GM19452 (cell line): ENCODE measurements at regions not wholly inside any gene's neighbourhood (a gene's known extent, or its start where the extent isn't known, plus 50 kb on each side); places are given as distances from the start of the nearest gene placed in this dataset.
"Not testable (repeated sequence)": the region's sequence is repeated elsewhere in the genome, so short reads cannot be mapped to it uniquely, and the experiment has no call there.

Experiments
- ATAC-seq: cut with Tn5 transposase; IDR thresholded peaks from one replicate; pipeline ENCODE4 v1.9.1; 2021; ENCODE audit not compliant: unreplicated experiment

DNA sequence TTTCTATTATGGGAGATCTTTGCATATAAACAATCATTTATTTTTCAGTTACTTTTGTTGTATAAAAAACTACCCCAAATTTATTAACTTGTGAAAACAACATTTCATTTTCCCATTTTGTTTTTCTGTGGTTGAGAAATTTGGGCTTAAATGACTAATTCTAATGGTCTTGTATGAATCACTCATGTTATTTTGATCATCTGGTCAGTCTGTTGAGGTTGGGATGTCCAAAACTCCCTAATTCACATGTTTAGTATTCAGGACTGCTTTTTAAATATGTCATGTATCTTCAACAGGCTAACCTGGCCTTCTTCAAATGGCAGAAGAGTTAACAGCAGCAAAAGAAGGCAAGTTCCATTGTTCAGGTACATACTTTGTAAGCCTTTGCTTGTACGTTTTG lies 788.1 kb downstream of the TRIB2 start:
- ATAC-seq: peak; percentile 53

DNA sequence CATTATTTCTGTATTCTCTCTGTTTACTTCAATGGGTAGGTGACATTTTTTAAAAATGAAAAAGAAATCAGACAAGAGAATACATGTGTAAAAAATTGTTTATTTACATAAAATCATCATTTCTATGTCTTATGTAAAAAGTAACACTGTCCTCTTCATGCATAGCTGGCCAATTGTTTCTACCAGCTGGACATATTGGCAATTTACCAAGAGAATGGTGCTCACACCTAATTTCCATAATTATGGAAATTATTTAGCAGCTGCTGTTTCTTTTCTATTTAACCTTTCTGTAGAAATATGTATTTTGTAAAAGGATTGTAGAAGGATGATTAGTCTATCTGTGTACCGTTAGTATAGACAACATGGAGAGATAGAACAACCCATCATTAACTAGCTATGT lies 791.9 kb downstream of the TRIB2 start:
- ATAC-seq: no peak

DNA sequence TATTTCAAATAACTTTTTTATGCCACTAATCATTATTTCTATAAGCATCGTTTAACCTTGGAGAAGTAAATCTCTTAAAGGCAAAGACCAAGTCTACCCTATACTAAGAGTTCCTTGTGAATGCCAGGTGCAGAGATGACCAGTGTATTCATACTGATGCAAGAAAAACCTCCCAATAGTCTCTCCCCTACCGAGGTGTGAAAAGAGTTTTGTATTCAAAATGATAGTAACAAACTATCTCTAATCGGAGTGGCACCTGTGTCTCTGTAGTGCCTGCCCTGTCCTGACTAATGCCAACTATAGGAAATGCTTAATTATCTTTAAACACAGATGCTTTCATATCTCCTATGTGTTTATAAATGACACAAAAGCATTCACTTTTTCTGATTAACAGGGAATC lies 798.5 kb downstream of the TRIB2 start:
- ATAC-seq: no peak

DNA sequence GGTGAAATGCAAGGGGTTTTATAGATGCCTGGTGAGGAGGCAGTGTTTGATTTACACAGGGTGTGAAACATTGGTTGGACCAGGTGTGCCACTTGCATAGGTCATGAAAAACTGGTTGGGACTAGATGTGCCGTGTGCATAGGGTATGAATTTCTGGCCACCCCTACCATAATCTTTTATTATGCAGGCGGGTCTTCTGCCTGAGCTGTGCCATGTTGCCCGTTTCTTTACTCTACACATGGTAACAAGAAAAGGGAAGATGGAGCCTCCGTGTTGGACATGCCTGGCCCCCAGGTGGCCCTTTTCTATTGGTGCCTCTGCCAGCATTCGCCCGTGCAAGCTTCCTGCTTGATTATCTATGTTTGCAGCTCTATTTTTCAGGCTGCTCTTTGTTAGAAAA lies 805.4 kb downstream of the TRIB2 start:
- no peak for ATAC-seq

DNA sequence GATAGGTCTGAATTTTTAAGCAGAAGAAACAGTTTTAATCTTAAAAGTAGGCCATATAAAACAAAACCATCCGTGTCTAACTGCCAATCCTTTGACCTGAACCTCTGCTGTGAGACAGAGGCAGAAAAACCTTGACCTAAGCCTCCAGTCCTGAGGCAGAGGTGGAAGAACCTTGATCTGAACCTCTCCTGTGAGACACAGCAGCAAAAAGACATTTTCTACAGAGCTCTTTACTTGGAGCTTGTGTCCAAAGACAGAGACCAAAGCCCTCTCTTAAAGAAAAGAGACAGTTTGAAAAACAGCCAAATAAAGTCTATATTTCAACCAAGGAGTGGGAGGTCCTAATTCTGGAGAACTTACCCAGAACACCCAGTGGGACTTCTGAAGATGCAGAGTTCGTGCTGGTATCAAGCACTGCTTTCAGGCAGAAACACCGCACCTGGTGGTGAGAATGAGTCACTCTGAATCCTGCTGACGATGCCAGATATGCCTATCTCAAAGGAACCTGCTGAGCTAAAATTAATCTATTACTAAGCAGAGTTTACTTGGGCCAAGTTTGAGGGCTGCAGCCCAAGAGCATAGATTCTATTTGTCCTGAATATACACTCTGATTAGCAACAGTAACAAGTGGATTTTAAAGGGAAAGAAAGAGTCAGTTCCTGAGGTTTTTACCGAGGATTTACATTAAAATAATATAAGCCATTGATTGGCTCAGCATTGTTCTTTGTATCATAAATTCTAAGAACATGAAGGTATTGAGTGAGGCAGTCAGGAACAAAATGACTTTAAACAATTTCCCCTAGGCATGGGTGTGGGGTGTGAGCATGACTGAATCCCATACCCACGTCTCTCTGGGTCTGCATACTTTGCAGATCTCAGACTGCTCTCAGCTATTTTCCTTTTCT lies 806.4 kb downstream of the TRIB2 start:
- ATAC-seq: peak; percentile 91

DNA sequence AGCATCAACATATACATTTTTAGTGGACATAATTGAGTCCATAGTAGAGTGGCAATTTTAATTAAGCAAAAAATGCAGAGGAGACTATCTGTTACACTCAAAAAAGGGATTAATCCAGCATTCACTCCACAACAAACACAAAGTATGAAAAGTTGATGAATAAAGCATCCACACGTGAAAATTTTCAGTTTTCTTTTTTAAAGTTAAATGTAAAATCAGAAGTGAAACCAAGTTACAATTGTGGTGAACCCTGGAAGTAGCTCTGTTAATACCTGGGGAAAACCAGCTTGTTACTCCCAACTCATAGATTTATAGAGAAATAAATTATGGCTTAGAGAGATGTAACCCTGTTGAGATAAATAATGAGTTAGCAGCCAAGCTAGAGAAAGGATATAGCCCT lies 807.8 kb downstream of the TRIB2 start:
- ATAC-seq: no peak

DNA sequence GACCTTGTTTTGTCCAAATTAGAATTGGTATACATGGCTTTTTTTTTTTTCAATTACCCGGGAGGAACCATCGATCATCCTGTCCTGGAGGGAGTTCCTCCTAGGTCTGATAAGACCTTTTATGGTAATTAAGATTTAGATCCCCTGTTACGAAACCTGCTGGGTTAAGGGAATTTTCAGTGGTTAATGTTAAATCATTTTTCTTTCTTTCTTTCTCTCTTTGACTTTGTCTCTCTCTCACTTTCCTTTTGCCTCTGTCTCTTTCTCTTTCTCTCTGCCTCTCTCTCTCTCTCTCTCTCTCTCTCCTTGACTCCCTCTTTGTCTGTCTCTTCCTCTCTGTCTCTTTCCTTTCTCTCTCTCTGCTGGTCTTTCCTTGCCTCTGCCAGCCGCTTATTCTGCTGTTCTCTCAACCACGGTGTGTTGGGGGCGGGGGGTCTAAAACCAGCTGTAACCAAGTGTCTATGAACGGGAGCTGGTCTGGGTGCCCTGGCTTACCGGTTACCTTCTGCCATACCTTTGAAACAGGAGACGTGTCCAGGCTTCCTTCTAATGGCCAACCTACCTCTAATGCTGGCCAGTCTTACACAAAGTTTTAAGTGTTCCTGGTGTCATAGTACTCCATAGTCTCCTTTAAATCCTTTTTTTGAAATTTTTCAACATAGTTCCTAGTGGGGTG lies 815.1 kb downstream of the TRIB2 start:
- not testable (repeated sequence) for ATAC-seq

DNA sequence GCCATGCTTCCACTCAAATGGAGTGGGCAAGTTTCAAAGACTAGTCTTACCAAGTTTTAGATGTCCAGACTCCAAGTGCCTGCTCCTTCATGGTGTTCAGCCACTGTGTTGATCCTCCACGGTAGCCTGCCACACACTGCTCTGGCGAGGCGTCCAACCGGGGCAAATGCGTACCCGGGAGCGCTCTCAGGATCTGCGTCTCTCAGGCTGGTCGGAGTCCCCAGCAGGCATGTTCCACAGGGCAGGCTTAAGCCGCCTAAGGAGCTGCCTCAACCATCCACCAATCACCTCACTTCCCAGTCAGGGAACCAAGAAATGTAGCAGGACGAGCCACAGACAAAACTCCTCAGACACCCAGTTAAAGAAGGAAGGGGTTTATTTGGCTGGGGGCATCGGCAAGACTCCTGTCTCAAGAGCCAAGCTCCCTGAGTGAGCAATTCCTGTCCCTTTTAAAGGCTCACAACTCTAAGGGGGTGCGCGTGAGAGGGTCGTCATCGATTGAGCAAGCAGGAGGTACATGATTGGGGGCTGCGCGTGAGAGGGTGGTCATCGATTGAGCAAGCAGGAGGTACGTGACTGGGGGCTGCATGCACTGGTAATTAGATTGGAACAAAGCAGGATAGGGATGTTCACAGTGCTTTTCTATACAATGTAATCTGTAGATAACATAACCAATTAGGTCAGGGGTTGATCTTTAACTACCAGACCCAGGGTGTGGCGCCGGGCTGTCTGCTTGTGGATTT lies 816.2 kb downstream of the TRIB2 start:
- not testable (repeated sequence) for ATAC-seq

DNA sequence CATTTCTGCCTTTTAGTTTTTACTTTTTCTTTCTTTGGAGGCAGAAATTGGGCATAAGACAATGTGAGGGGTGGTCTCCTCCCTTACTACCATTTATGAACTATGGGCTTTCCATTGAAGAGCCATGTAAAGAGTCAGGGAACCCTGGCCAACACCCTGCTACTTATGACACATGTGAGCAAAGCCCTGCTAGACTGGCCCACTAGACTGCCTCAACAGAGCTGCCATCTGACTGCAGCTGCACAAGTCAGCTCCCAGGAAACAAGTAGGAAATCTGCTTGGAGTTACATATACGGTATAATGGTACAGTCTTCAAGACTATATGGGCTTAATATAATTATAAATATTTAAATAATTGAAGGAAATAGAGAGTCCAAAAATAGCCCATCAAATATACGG lies 816.8 kb downstream of the TRIB2 start:
- no peak for ATAC-seq

DNA sequence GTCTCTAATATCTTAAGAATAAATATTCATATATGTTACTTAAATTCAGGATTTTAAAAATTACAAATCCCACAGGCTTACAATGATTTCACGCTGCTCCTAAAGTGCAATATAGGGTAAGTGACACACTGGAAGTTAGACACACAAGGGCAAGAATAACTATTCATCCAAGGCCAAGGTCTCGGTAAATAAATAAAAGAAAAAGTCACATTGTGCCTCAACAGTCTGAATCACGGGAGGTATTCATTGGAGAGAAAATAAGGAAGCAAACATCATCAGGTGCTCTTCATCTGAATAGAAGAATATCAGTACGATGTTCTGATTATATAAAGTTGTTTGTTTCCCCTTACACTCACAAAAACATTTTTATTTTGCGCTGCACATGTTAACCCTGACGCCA lies 820.2 kb downstream of the TRIB2 start:
- no peak for ATAC-seq

DNA sequence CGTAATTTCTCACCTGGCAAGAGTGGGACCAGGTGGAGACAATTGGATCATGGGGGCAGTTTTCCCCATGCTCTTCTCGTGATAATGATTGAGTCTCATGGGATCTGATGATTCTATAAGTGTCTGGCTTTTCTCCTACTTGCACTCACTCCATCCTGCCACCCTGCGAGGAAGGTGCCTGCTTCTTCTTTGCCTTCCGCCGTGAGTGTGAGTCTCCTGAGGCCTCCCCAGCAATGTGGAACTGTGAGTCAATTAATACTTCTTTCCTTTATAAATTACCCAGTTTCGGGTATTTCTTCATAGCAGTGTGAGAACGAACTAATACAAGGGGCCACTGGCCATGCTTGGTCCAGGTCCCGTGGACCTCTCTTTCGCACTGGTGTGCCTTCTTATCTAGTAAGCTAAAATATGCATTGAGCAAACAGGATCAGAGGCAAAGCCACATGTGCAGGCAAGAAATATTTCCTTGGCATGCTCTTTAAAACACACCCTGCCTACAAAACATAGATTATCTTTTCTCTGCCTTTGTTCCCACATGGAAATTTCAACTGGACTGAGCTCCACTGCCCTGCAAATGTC lies 821.1 kb downstream of the TRIB2 start:
- no peak for ATAC-seq

DNA sequence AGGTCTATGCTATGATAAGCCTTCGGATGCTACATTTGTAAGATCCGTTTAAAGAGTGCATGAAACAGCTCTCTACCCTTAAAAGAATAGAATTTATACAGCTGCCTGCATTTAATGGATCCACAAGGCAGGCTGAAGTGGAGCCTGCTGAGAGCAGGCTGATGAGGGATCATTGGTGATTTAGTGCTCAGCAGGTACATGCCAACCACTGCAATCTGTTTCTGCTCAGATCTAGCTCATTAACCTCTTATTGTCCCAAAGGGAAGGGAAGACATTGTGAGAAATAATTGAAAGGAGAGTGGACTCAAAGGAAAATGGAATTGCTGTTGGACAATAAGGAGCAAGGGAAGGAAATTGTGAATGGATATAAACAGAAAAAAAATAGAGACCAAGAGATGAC lies 822.6 kb downstream of the TRIB2 start:
- ATAC-seq: no peak

DNA sequence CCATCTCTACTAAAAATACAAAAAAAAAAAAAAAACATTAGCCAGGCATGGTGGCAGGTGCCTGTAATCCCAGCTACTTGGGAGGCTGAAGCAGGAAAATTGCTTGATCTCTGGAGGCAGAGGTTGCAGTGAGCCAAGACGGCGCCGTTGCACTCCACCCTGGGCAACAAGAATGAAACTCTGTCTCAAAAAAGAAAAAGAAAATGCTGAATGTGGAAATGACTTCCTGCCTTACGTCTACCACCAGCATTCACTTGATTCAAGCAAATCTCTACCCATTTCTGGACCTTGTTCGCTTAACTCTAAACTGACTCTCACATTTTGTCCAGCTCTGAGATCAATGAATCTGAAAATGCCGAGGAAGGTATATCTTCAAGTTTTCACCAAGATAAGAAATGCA lies 825.3 kb downstream of the TRIB2 start:
- ATAC-seq: no peak

DNA sequence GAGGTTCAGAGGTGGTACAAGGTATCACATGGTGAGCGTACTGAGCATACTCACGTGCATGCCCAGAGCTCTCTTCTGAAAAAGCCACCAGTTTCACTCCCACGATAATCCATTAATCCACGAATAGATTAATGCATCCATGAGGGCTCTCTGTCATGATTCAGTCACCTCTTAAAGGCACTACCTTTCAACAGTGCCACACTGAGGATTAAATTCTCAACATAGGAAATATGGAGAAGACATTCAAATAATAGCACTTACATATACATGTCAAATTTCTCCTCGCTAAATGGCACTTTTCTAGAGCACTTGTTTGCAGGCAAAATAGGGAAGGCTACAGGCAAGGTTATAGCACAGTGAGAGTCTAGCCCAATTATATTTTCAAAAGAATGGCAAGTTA lies 825.9 kb downstream of the TRIB2 start:
- ATAC-seq: no peak

DNA sequence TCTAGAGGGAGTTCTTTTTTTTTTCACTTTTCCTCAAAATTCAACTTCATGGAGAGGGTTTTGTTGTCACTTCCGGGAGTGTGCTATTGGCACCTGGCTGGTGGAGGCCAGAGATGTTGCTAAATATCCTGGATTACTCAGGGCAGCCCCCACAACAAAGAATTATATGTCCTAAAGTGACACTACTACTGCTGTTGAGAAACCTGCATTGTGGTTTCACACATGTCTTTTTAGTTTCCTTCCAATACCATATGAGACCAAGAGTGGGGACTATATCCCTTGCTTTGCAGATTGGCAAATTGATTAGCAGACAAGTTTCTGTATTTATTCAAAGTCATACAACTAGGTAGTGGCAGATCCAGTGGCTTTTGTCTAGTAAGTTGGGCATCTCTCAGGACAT lies 826.8 kb downstream of the TRIB2 start:
- ATAC-seq: peak; percentile 75

DNA sequence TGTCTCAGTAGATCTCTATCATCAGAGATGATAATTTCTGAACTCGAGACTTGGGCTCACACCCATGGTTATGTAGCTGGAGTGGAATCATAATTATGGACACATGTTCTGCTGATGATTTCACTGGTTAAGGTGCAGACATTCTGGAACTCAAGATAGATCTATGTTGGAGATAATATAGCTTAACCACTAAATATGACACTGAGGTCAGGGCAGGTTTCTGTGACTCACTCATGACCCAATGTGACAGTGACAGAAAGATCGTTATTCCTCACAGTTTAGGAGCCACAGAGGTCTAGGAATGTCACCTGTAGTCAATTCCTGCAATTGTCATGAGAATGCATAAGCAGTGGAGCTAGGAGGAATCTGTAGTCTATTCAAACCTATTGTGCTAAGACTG lies 828.6 kb downstream of the TRIB2 start:
- ATAC-seq: no peak

DNA sequence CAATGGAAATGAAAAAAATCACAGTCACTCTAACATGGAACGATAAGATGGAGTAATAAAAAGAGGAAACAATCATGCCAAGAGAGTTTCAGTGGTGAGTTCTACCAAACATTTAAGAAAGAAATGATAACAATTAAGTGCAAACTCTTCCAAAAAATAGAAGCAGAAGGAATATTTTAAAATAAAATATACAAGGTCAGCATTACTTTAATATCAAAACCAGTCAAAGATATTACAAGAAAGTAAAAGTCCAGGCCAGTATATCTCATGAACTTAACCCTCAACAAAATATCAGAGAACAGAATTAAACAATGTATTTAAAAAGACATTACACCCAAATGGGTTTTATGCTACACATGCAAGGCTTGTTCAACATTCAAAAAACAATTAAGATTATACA lies 829.4 kb downstream of the TRIB2 start:
- no peak for ATAC-seq

DNA sequence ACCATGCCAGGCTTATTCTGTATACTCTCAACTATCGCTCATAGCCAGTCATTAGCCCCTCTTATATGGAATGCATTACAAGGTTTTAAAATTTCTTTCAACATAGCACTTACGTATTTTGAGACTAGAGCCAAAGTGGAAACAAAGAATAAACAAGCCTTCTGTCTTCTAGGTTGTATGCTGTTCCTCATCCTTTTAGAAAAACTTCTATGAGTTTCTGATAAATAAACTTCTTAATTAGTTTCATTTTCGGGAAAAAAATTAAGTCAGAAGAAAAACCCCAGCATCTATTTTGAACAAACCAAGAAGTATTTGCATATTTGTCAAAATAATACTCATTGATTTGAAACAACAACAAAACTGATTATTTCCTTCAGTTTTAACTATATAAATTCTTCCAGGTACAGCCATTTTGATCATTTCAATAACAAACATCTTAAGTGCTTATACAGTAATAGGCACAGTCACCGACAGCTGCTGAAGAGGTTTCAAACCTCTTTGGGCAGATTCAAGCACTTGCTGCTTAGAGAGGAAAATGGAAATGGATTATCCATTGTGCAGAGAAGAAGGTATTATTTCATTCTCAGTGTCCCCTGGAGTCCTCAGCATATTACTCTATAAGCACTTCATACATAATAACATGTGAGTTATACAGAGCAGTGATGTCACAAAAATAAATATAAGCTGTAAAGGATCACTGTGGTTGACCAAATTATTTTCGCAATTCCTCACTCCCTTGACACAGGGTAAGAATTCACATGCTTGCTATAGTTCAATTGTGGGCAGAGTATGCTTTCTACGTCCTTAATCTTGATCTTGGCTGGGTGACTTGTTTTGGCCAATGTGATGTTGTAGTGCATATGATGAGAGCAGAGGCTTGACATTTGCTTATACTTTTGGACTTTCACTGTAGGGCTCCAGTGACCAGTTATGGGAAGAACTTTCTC lies 833.8 kb downstream of the TRIB2 start:
- no peak for ATAC-seq

DNA sequence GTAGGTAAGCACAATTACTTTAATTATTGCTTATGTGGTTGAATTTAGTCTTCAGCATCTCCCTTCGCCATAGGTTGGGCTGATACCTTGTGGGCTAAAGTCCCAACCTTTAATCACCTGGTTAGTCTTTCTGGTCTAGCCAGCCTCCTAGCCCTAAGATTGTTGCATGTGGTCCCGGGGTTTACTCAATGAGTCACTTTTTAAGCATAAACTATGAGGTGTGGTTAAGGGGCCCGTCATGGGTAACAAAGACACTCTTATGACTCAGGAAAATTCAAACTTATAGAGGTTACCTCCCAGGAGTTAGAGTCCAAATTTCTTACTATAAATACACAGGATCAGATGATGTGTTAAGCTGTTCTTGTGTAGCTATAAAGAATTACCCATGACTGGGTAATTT lies 841.6 kb downstream of the TRIB2 start:
- peak; percentile 65 for ATAC-seq

DNA sequence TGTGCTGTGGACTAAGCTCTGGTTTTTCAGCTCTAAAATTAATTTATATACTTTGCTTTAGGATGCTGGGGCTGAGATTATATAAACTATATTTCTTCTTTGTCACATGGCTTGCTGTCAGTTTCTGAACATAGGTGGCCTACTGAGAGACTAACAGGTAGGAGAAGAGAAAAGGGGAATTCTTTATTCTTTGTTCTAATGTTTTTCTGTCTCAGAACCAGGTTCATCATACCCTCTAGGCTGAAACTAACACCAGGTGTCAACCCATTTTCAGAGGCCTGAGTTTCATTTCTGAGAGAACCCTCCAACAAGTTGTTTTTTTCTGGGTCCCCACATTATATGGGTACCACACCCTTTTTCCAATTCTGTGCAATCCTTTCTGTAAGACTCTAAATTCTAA lies 843.6 kb downstream of the TRIB2 start:
- ATAC-seq: no peak
